Mesothelial cell of epicardium (in vitro differentiated cells): ENCODE measurements at regions not wholly inside any gene's neighbourhood (a gene's known extent, or its start where the extent isn't known, plus 50 kb on each side); places are given as distances from the start of the nearest gene placed in this dataset.

Experiments
- DNase-seq, 2 experiments: peaks; one replicate each; pipeline ENCODE4 v3.0.0; 2021; ENCODE audit warnings: low spot score in 2 of 2; ENCODE audit not compliant: unreplicated experiment in 2 of 2
- H3K27ac Mint-ChIP-seq: 2 replicates; pipeline ENCODE4 v1.8.0; 2021; ENCODE audit warnings: mixed read lengths
- H3K27me3 Mint-ChIP-seq: 2 replicates; pipeline ENCODE4 v1.8.0; 2021; ENCODE audit warnings: low read depth, mixed read lengths
- H3K36me3 Mint-ChIP-seq: 2 replicates; pipeline ENCODE4 v1.8.0; 2021; ENCODE audit warnings: mixed read lengths
- H3K4me1 Mint-ChIP-seq: 2 replicates; pipeline ENCODE4 v1.8.0; 2021; ENCODE audit warnings: mixed read lengths
- H3K4me3 Mint-ChIP-seq: 2 replicates; pipeline ENCODE4 v1.8.0; 2021; ENCODE audit warnings: mild to moderate bottlenecking, moderate library complexity, mixed read lengths
- H3K9me3 Mint-ChIP-seq: 2 replicates; pipeline ENCODE4 v1.8.0; 2021; ENCODE audit warnings: mixed read lengths
- CTCF ChIP-seq: fragments of 200-600 bp; sonication (generic); IDR thresholded peaks from one replicate; pipeline ENCODE4 v1.5.0; 2021; ENCODE audit warnings: antibody characterized with exemption; ENCODE audit not compliant: unreplicated experiment

GRCh38 chr10:50982989-50983388 is 91.3 kb upstream of the PRKG1 start:
- no peaks in the 10 kb centered on the region for H3K9me3 Mint-ChIP-seq
- no peak overlapping the region for H3K27ac Mint-ChIP-seq
- no peaks in the 10 kb centered on the region for H3K36me3 Mint-ChIP-seq
- no peak for DNase-seq
- no peaks in the 10 kb centered on the region for H3K4me1 Mint-ChIP-seq
- no peak overlapping the region for H3K4me3 Mint-ChIP-seq
- TF ChIP-seq CTCF, result no peak
- H3K27me3 Mint-ChIP-seq, result peaks cover 30% of the 10 kb centered on the region

GRCh38 chr10:50987934-50988333 is 86.4 kb upstream of the PRKG1 start:
- TF ChIP-seq CTCF, result no peak
- Mint-ChIP-seq H3K4me3 (no peak overlapping the region), H3K4me1 (peaks cover 18% of the 10 kb centered on the region), H3K27me3 (peaks cover 40% of the 10 kb centered on the region), H3K9me3 (no peaks in the 10 kb centered on the region), H3K27ac (no peak overlapping the region), H3K36me3 (no peaks in the 10 kb centered on the region)
- DNase-seq, result no peak

GRCh38 chr10:50988792-50989191 is 85.5 kb upstream of the PRKG1 start:
- Mint-ChIP-seq H3K9me3 (no peaks in the 10 kb centered on the region), H3K36me3 (no peaks in the 10 kb centered on the region), H3K4me1 (peaks cover 26% of the 10 kb centered on the region), H3K27me3 (peaks cover 41% of the 10 kb centered on the region), H3K27ac (no peak overlapping the region), H3K4me3 (no peak overlapping the region)
- peak; percentile 41 for TF ChIP-seq CTCF
- no peak for DNase-seq

GRCh38 chr10:50990568-50991455 is 83.5 kb upstream of the PRKG1 start:
- no peaks in the 10 kb centered on the region for H3K9me3 Mint-ChIP-seq
- peak overlapping the region; percentile 48 for H3K27ac Mint-ChIP-seq
- TF ChIP-seq CTCF, result no peak
- peak in 1 of 2 experiments; percentile 48 for DNase-seq
- peaks cover 37% of the 10 kb centered on the region for H3K27me3 Mint-ChIP-seq
- H3K4me1 Mint-ChIP-seq, result peaks cover 29% of the 10 kb centered on the region
- peak overlapping the region; percentile 88 for H3K4me3 Mint-ChIP-seq
- H3K36me3 Mint-ChIP-seq, result no peaks in the 10 kb centered on the region

GRCh38 chr10:50991456-50992355 is 82.6 kb upstream of the PRKG1 start:
- H3K4me1 Mint-ChIP-seq, result peaks cover 32% of the 10 kb centered on the region
- peak overlapping the region; percentile 88 for H3K4me3 Mint-ChIP-seq
- no peaks in the 10 kb centered on the region for H3K36me3 Mint-ChIP-seq
- TF ChIP-seq CTCF, result no peak
- H3K27ac Mint-ChIP-seq, result peak overlapping the region; percentile 87
- H3K27me3 Mint-ChIP-seq, result peaks cover 35% of the 10 kb centered on the region
- DNase-seq, result peak in 1 of 2 experiments; percentile 61
- no peaks in the 10 kb centered on the region for H3K9me3 Mint-ChIP-seq
